HuH-7.5 (cell line): ENCODE measurements at regions not wholly inside any gene's neighbourhood (a gene's known extent, or its start where the extent isn't known, plus 50 kb on each side); places are given as distances from the start of the nearest gene placed in this dataset.

Experiments used
- DNase-seq: peaks from one replicate; pipeline ENCODE4 v3.0.0; 2011; ENCODE audit warnings: low spot score

GRCh38 chr12:127893895-127894609 lies 372.9 kb upstream of the TMEM132C start:
- no peak for DNase-seq

- no peak for DNase-seq
These were observed 370.3 kb upstream of the TMEM132C start for GRCh38 chr12:127896661-127897060.

- no peak for DNase-seq
These were observed 368.4 kb upstream of the TMEM132C start for GRCh38 chr12:127898616-127899015.

GRCh38 chr12:127899971-127900370 lies 367.0 kb upstream of the TMEM132C start:
- no peak for DNase-seq

GRCh38 chr12:127900386-127900785 lies 366.6 kb upstream of the TMEM132C start:
- DNase-seq: no peak

- DNase-seq: no peak
These were observed 363.8 kb upstream of the TMEM132C start for GRCh38 chr12:127903146-127903545.

- DNase-seq: no peak
These were observed 357.9 kb upstream of the TMEM132C start for GRCh38 chr12:127909041-127909440.

- DNase-seq: no peak
These were observed 355.7 kb upstream of the TMEM132C start for GRCh38 chr12:127911291-127911690.

GRCh38 chr12:127912035-127912665 lies 354.8 kb upstream of the TMEM132C start:
- DNase-seq: no peak

GRCh38 chr12:127923501-127923900 lies 343.5 kb upstream of the TMEM132C start:
- no peak for DNase-seq

GRCh38 chr12:127925971-127926370 lies 341.0 kb upstream of the TMEM132C start:
- DNase-seq: no peak

GRCh38 chr12:127928178-127928577 lies 338.8 kb upstream of the TMEM132C start:
- DNase-seq: no peak

- no peak for DNase-seq
These were observed 338.1 kb upstream of the TMEM132C start for GRCh38 chr12:127928615-127929571.

- DNase-seq: no peak
These were observed 336.8 kb upstream of the TMEM132C start for GRCh38 chr12:127930122-127930521.

GRCh38 chr12:127934409-127934808 lies 332.6 kb upstream of the TMEM132C start:
- no peak for DNase-seq

GRCh38 chr12:127936463-127936862 lies 330.5 kb upstream of the TMEM132C start:
- DNase-seq: no peak

GRCh38 chr12:127941332-127941731 lies 325.6 kb upstream of the TMEM132C start:
- no peak for DNase-seq

GRCh38 chr12:127942981-127943380 lies 324.0 kb upstream of the TMEM132C start:
- no peak for DNase-seq

GRCh38 chr12:127943481-127944210 lies 323.3 kb upstream of the TMEM132C start:
- no peak for DNase-seq

- DNase-seq: no peak
These were observed 322.6 kb upstream of the TMEM132C start for GRCh38 chr12:127944211-127944899.

GRCh38 chr12:127957001-127957660 lies 309.8 kb upstream of the TMEM132C start:
- DNase-seq: no peak
